GM19395 (cell line): ENCODE measurements at regions not wholly inside any gene's neighbourhood (a gene's known extent, or its start where the extent isn't known, plus 50 kb on each side); places are given as distances from the start of the nearest gene placed in this dataset.

Experiments used
- ATAC-seq: cut with Tn5 transposase; IDR thresholded peaks from one replicate; pipeline ENCODE4 v1.9.1; 2021; ENCODE audit warnings: mild to moderate bottlenecking, moderate library complexity; ENCODE audit not compliant: unreplicated experiment

- no peak for ATAC-seq
These were observed 54.4 kb upstream of the RELL1 start for GRCh38 chr4:37740546-37740945.

- no peak for ATAC-seq
These were observed 51.3 kb upstream of the RELL1 start for GRCh38 chr4:37737466-37737865.
